HG02642 (cell line): ENCODE measurements at regions not wholly inside any gene's neighbourhood (a gene's known extent, or its start where the extent isn't known, plus 50 kb on each side); places are given as distances from the start of the nearest gene placed in this dataset.

ENCODE experiments used
- ATAC-seq: cut with Tn5 transposase; IDR thresholded peaks from one replicate; pipeline ENCODE4 v1.9.1; 2021; ENCODE audit warnings: mild to moderate bottlenecking; ENCODE audit not compliant: unreplicated experiment, poor library complexity

DNA sequence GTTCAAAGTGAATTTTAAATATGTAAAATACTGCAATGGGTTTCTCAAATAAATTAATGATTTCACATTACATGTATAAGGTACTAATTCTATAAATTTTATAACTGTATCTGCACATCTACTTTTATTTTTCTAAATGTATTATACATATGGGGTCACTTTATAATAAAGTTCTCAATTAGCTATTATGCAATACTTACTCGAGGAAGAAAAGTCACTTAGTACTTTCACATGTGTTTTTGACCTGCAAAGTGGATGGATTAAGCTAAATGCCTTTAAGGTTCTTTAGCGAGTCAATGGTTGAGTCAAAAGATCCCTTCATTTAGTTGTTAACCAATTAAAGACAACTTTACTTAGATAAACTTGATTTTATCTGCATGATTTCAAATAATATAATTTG is 437.8 kb downstream of the ANKRD7 start:
- no peak for ATAC-seq

DNA sequence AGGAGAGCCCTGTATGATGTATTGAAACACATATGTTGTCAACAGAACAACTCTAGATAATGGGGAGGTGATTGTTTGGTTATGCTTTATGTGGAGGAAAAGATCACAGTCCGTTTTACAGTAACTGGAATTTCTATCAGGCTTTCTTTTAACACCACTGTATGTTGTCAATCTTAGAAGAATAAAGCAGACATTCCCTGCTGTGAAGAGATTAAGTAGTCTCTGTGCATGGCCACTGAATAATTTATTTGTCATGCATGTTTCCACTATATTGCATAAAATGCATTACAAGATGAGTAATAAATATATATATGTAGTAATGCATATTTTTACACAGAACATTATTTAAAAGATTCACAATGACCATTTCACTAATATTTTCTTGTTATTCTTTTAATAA is 440.0 kb downstream of the ANKRD7 start:
- ATAC-seq: no peak

DNA sequence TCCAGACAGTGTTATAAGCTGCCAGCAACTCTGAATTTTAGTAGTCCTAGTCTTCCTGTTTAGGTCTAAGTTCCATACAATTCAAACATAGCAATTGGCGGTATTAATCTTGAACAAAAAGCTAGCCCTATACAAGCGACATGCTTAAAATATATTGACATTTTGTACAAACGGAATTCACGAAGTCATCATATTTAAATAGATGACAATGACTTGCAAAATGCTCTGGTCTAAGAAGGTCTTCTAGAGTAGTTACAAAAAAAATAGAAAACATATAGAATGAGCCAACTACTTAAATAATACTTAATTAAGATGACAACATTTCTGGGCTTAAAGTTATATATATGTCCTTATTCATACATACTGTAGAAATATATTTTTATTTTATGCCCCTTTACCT is 446.6 kb downstream of the ANKRD7 start:
- ATAC-seq: no peak

DNA sequence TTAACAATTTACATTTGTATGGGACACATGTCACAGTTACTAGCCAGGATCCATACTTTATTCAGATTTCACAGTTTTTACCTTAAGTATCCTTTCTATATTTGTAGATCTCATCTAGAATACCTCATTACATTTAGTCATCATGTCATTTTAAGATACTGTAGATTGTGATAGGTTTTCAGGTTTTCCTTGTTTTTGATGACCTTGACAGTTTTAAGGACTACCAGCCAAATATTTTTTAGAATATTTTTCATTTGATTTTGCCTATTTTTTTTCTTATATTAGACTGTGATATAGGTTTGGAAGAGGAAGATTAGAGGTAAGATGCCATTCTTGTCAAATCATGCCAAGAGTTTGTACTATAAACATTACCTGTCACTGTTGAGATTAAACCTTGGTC is 460.3 kb downstream of the ANKRD7 start:
- ATAC-seq: no peak

DNA sequence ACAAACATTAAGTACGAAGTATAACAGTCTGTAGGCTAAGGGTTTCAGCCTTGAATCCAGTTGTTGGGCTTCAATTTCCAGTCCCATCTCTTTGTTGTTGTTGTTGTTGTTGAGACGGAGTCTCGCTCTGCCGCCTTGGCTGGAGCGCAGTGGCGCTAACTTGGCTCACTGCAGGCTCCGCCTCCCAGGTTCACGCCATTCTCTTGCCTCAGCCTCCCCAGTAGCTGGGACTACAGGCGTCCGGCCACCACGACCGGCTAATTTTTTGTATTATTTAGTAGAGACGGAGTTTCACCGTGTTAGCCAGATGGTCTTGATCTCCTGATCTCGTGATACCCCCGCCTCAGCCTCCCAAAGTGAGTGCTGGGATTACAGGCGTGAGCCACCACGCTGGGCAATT is 464.9 kb downstream of the ANKRD7 start:
- no peak for ATAC-seq

DNA sequence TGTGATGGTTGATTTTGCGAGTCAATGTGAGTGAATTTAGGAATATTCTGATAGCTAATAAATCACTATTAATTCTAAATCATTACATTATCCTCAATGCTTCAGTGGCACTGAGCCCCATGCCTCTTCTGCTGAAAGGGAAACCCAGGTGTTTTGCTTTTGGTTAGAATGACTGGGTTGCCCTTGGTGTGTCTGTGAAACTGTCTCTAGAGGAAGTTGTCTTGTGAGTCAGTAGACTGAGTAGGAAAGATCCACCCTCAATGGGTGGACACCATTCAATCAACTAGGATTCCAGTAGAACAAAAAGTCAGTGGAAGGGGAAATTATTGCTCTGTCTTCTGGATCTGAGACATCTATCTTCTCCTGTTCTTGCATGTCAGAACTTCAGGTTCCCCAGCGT is 472.4 kb downstream of the ANKRD7 start:
- no peak for ATAC-seq

DNA sequence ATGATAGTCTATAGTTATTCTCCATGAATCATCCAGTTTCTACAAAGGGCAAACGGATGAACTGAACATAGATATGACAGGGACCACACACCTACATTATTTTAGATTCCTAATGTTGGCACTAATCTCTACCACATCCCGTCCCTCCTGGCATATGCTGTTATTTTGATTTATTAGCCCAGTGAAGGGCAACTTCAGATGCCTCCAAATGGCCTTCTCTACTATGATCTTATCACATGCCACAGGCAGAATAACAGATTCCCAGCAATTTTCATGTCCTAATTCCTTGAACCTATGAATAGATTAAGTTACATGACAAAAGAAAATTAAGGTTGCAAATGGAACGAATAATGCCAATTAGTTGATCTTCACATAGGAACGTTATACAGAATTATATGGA is 474.7 kb downstream of the ANKRD7 start:
- ATAC-seq: no peak

DNA sequence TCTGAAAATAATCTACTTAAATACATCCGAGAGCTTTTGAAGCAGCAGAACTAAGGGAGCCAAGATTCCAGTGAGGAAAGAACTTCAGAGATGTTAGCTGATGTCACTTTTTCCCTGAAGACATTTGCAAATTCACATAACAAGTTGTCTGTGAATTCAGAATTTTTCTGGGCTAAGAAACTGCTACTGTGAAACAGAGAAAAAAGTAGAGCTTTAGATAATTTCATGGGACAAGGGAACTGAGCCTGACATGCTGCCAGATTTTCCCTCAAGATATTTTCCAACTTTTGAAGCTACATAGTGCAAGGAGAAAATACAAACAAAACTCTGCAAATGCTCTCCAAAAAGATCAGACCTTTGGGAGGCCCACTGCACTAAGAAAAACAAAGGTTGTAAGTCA is 484.2 kb downstream of the ANKRD7 start:
- ATAC-seq: no peak

DNA sequence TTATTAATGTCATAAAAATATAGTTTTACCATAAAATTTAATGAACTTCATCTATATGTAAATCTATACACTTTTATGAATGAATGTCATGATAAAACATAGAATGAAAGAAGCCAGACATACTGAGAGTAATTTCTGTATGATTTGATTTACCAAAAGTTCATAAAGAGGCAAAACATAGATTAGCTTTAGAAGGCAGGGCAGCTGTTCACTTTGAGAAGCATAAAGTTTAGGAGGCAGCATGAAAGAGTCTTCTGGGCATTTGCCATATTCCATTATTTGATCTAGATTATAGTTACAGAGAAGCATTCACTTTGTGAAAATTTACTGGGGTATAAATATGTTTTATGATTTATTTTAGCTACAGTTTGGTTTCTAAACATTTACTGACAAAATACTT is 487.2 kb downstream of the ANKRD7 start:
- no peak for ATAC-seq

DNA sequence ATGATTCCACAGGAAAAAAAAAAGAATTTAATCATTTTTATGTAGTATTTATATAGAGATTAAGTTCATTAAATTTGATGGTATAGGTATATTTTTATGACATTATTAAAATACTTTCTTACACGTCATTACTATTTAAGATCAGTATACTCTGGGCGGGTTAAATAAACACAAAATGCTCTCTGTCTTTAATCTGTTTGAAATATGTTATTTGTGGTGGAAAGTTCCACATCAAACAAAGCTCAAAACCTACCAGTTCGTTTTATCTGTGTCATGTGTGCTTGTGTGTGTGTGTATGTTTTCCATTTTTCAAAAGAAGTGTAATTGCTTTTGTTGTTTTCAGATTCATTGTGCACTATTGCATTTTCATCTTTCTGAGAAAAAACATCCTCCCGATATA is 488.5 kb downstream of the ANKRD7 start:
- no peak for ATAC-seq

DNA sequence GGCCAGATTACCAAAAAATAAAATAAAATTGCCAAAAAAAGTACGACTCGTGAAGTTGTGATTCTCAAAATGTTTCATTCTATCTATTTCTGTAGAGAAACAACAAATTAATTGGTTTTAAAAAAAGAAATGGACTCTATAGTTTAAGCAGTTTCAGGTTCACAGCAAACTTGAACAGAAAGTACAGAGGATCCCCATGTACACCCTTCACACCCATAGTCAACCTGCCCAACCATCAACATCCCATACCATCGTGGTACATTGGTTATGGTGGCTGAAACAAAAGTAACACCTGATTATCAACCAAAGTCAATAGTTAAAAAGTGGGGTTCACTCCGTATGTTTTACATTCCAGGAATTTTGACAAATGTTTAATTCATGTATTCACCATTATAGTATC is 496.1 kb downstream of the ANKRD7 start:
- no peak for ATAC-seq

DNA sequence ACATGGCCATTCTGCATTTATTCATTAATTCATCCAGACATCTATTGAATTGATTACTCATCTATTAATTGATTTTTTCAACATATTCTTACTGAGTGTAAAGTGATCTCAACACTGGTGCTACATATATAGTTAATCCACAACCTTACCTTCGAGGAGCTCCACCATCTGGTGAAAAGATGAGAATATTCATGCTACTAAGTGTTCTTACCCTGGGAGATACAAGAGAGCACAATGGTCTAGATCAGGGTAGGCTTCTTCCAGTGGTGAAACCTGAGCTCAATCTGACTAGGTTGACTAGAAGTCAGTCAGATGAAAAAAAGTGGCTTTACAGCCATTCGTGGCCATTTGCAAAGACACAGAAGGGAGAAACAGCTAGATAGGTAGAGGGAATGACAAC is 507.4 kb downstream of the ANKRD7 start:
- no peak for ATAC-seq

DNA sequence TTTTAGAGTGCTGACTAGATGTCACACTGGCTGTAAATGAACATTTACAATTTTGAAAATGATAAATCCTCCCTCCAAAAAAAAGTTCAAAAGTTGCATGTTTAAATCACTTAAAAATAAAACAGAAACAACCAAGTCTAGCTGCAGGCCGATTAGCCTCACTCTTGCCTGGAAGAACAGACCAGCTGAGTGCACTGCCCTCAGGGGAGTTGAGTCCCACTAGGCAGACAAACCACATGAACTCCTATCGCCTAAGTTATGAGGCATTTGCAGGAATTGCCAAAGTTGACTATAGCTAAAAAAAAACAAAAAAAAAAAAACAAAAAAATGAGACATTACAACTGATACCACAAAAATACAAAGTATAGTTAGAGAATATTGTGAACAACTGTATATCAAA is 510.0 kb downstream of the ANKRD7 start:
- no peak for ATAC-seq

DNA sequence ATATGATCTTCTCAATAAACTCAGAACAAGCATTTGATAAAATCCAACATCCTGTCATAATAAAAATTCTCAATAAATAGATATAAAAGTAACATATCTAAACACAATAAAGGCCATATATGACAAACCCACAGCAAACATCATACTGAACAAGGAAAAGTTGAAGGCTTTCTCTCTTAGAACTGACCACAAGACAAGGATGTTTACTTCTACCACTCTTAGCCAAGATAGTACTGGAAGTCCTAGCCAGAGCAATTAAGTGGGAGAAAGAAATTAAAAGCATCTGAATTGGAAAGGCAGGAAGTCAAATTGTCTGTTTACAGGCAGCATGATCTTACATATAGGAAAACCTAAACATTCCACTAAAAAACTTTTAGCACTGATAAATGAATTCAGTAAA is 510.9 kb downstream of the ANKRD7 start:
- ATAC-seq: no peak

DNA sequence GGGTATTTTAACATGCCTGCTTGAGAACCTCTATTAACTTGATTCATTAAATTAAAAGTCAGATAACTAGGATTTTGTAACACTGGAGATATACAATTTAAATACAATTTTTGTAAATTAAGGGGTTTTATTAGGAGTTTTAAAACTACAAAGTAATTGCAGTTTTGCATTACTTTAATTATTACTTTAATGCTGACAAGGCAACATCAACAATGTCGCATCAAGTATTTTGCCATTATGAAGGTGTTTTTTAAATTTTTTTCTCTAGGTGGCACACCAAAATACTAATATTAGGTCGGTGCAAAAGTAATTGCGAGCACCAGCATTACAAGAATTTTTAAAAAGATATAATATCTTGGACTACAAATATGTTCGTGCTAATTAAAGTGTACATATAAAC is 513.4 kb downstream of the ANKRD7 start:
- no peak for ATAC-seq

DNA sequence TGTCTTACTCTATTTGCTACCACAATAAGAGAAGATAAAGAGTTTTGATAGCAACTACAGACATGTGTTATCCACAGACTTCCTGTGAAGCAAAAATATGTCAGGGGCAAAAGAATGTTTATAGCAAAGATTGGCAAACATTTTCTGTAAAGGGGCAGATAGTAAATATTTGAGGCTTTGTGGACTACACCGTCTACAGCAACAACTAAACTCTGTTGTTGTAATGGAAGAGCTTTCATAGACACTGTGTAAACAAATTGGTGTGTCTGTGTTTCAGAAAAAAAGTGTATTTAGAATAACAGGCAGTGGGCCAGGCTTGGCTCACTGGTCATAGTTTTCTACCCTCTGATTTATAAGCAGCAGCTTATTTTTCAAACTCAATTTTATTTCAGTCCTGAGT is 521.4 kb downstream of the ANKRD7 start:
- ATAC-seq: no peak

DNA sequence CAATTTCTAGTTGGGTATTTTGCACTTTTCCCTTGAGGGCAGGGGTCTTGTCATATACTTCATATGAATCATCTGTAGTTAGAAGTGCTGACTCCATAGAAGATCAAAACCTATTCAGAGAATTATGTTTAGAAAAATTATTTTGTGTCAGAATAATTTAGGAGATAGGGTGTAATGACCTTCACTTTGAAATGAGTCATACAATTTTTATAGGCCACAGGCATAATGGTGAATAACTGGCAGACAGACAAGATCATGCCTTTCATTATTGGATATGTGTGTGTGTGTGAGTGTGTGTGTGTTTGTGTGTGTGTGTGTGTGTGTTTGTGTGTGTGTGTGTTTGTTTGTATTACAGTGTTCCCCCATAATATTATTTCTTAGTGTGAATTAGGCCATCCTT is 523.0 kb downstream of the ANKRD7 start:
- no peak for ATAC-seq

DNA sequence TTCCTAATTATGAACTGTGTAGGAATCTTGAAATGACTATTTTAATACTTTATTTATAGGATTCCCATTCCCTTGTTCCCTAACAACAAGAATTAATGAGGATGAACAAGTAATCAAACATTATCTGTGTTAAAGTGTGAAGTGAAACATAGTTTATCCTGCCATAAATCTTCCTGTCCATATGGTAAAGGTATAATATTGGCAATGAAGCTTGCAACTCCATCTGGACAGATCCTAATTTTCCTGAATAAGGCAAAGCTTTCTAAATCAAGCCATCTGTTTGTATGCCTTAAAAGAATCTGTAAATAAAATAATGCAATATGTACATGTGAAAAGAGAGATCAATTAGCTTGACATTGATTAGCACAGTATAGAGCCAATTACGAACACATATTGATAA is 529.0 kb downstream of the ANKRD7 start:
- no peak for ATAC-seq

DNA sequence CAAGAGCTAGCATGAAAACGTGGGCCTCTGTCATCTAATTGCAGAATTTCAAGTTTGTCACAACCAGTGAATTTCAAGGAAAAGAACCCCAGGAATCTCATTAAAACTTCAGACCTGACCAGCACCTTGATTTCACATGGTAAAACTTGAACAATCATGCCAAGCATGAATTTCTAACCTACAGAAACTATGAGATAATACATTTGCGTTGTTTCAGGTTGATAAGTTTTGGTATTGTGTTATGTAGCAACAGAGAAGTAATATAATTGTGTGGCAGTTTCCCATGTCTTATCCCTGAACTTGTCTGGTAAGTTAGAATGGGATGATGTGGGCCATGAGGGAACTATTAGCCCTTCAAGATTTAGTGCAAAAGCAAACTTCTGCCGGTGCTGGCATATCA is 530.1 kb downstream of the ANKRD7 start:
- ATAC-seq: no peak

DNA sequence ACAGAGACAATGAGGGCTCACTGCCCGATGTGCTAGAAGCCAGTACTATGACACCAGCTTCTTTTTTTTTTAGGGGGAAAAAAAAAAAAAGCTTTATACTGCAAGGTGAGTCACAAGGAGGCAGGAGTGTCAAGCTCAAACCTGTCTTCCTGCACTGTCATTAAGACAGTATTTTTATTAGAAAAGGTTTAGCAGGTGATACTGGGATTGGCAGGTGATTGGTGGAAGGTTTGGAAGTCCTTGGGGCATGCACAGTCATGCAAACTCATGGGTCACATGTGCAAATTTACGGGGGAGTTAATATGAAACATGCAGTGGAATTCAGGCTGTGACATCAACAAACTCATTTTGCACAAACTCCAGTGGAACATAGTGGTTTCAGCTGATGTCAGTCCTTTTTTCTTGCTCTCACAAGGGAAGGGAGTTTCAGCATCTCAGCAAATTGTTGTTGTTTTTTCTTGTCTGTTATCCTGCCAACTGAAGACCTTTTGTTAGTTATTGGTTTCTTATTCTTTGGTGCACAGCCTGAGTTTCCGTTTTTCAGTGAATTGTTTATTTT is 530.6 kb downstream of the ANKRD7 start:
- no peak for ATAC-seq

DNA sequence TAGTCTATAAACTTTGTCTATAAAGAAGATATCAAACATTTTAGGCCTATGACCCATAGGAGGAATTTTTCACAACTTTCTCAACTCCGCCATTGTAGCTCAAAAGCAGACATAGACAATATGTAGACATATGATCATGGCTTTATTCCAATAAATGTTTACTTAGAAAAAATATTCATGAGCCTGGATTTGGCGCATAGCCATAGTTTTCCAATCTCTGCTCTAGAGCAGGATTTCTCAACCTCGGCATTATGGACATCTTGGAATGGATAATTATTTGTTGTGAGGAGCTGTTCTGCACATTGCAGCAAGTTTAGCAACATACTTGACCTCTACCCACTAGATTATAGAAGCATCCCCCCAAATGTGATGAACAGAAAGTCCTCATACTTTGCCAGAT is 532.6 kb downstream of the ANKRD7 start:
- ATAC-seq: no peak

DNA sequence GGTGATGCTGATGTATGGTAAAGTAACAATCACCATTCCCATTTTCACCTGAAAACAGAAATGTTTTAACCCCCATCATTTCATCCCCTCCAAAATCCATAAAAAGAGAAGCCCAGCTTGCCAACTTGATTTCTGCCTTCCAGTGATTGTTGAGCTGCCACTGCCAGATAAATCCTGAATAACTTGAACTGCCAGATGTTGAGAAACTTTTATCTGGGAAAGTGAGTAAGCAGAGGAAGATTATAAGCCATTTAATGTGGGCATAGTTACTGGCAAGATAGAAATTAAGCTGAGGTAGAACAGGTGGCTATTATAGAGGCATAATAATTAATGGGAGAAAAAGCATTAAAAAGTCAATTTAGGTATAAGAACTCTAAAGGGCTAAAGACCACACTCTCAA is 534.1 kb downstream of the ANKRD7 start:
- ATAC-seq: no peak

DNA sequence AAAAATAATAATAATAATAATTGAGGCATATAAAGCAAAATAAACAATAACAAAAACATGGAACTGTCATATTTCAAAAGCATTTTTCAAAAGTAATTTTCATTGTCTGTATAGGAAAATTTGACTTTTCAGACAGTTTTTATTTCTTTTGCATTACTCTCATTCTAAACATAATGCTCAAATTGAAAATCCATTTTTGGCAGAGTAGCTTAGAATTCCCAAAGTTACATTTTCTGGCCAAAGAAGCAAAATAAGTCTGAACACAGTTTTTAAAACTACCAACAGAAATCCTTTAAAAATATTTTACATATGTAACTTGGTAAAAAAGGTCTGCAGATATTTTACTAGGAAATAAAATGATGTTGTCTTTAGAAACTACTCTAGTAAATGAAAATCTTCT is 535.4 kb downstream of the ANKRD7 start:
- no peak for ATAC-seq
